GM23248 (cell line): ENCODE measurements at regions not wholly inside any gene's neighbourhood (a gene's known extent, or its start where the extent isn't known, plus 50 kb on each side); places are given as distances from the start of the nearest gene placed in this dataset.

Experiments
- DNase-seq: peaks from one replicate; pipeline ENCODE4 v3.0.0-alpha.2; 2015
- H2AFZ ChIP-seq: fragments of 200-600 bp; sonication (generic); 2 replicates; pipeline ENCODE4 v1.6.1; 2016; ENCODE audit warnings: antibody characterized with exemption
- H3F3A ChIP-seq: fragments of 200-600 bp; sonication (generic); 2 replicates; pipeline ENCODE4 v1.6.1; 2016; ENCODE audit warnings: mild to moderate bottlenecking, antibody characterized with exemption, mixed run types; ENCODE audit not compliant: insufficient read depth
- H3K27ac ChIP-seq: fragments of 200-600 bp; sonication (generic); 2 replicates; pipeline ENCODE4 v1.5.1; 2016; ENCODE audit warnings: mild to moderate bottlenecking
- H3K27me3 ChIP-seq: fragments of 200-600 bp; sonication (generic); replicated peaks from 2 replicates; pipeline ENCODE4 v1.6.1; 2016; ENCODE audit warnings: mild to moderate bottlenecking; ENCODE audit not compliant: insufficient read depth
- H3K36me3 ChIP-seq: fragments of 200-600 bp; sonication (generic); 2 replicates; pipeline ENCODE4 v1.6.1; 2016; ENCODE audit warnings: low read depth, mild to moderate bottlenecking
- H3K4me1 ChIP-seq: fragments of 200-600 bp; sonication (generic); 2 replicates; pipeline ENCODE4 v1.6.1; 2016; ENCODE audit warnings: mild to moderate bottlenecking; ENCODE audit not compliant: insufficient read depth
- H3K4me2 ChIP-seq: fragments of 200-600 bp; sonication (generic); one replicate; pipeline ENCODE4 v1.6.1; 2016; ENCODE audit warnings: mild to moderate bottlenecking; ENCODE audit not compliant: unreplicated experiment
- H3K4me3 ChIP-seq: fragments of 200-600 bp; sonication (generic); 2 replicates; pipeline ENCODE4 v1.5.1; 2016; ENCODE audit warnings: mild to moderate bottlenecking
- H3K79me2 ChIP-seq: fragments of 200-600 bp; sonication (generic); 2 replicates; pipeline ENCODE4 v1.6.1; 2016; ENCODE audit warnings: mild to moderate bottlenecking; ENCODE audit not compliant: insufficient read depth
- H3K9ac ChIP-seq: fragments of 200-600 bp; sonication (generic); 2 replicates; pipeline ENCODE4 v1.6.1; 2016; ENCODE audit warnings: mild to moderate bottlenecking
- H3K9me2 ChIP-seq: fragments of 200-600 bp; sonication (generic); 2 replicates; pipeline ENCODE4 v1.6.1; 2016; ENCODE audit warnings: mixed run types, mild to moderate bottlenecking, moderate library complexity; ENCODE audit not compliant: insufficient read depth
- H3K9me3 ChIP-seq: fragments of 200-600 bp; sonication (generic); one replicate; pipeline ENCODE4 v1.6.1; 2017; ENCODE audit warnings: low read depth
- H4K20me1 ChIP-seq: fragments of 200-600 bp; sonication (generic); 2 replicates; pipeline ENCODE4 v1.6.0; 2016; ENCODE audit not compliant: insufficient read depth
- EZH2 ChIP-seq: fragments of 200-600 bp; sonication (generic); IDR thresholded peaks from 2 replicates; pipeline ENCODE4 v1.6.1; 2018; ENCODE audit warnings: antibody characterized with exemption, mild to moderate bottlenecking; ENCODE audit not compliant: insufficient read depth, poor library complexity, severe bottlenecking
- EZH2phosphoT487 ChIP-seq: fragments of 200-600 bp; sonication (generic); IDR thresholded peaks from 2 replicates; pipeline ENCODE4 v1.6.1; 2018; ENCODE audit warnings: antibody characterized with exemption, moderate library complexity, mild to moderate bottlenecking, low read depth; ENCODE audit not compliant: insufficient read depth
- WGBS, 2 experiments: methylation state at CpG; one replicate each; pipeline ENCODE4 v1.1.6; 2015 to 2017; ENCODE audit warnings: low lambda C conversion rate in 2 of 2, low coverage in 1 of 2; ENCODE audit errors: missing lambda C conversion rate in 2 of 2; 5-methylcytosine and 5-hydroxymethylcytosine counted together
- in situ Hi-C: fragments of 300-500 bp; cut with MboI; formaldehyde crosslinking; loops from 2 replicates; pipeline ENCODE4 v1.15.0; 2020

GRCh38 chr22:22392131-22392530, 116.4 kb downstream of the ZNF280B start:
- H3K27me3 ChIP-seq, result 0 out of 2 replicates have a peak, but pooled peaks cover 16% of the 10 kb centered on the region
- H2AFZ ChIP-seq, result no peak overlapping the region
- no peak for DNase-seq
- TF ChIP-seq EZH2, result no peak
- no peak for TF ChIP-seq EZH2phosphoT487
- H4K20me1 ChIP-seq, result no peaks in the 10 kb centered on the region
- no peak overlapping the region for H3K27ac ChIP-seq
- in situ Hi-C loops, result no loop called here
- no peak overlapping the region for H3K4me3 ChIP-seq
- no peak overlapping the region for H3K9ac ChIP-seq
- no peaks in the 10 kb centered on the region; the same call in 1 of the 2 replicates for H3K4me1 ChIP-seq
- 6 to 11% methylated on average over 4 of the region's 4 CpGs for WGBS, 2 experiments
- no peaks in the 10 kb centered on the region for H3K9me3 ChIP-seq
- no peaks in the 10 kb centered on the region for H3K9me2 ChIP-seq
- no peaks in the 10 kb centered on the region for H3K36me3 ChIP-seq
- H3F3A ChIP-seq, result no peaks in the 10 kb centered on the region
- H3K79me2 ChIP-seq, result no peaks in the 10 kb centered on the region
- no peak overlapping the region for H3K4me2 ChIP-seq

GRCh38 chr22:22394591-22394990, 114.0 kb downstream of the ZNF280B start:
- Histone ChIP-seq H3K27me3 (0 out of 2 replicates have a peak, but pooled peaks cover 16% of the 10 kb centered on the region), H3K27ac (no peak overlapping the region), H3K79me2 (no peaks in the 10 kb centered on the region), H3K4me1 (peaks cover 8% of the 10 kb centered on the region), H3K9ac (no peak overlapping the region), H3K36me3 (no peaks in the 10 kb centered on the region), H3F3A (0 out of 2 replicates have a peak, but pooled peaks cover 8% of the 10 kb centered on the region), H2AFZ (no peak overlapping the region), H3K9me2 (no peaks in the 10 kb centered on the region), H3K4me3 (no peak overlapping the region), H3K4me2 (no peak overlapping the region), H4K20me1 (no peaks in the 10 kb centered on the region), H3K9me3 (no peaks in the 10 kb centered on the region)
- in situ Hi-C loops, result no loop called here
- DNase-seq, result no peak
- TF ChIP-seq EZH2phosphoT487 (no peak), EZH2 (no peak)
- WGBS, 2 experiments, result 0 to 5% methylated on average over 1 of the region's 1 CpG

- Histone ChIP-seq H2AFZ (no peak overlapping the region), H3K79me2 (no peaks in the 10 kb centered on the region), H3K9ac (no peak overlapping the region), H3F3A (0 out of 2 replicates have a peak, but pooled peaks cover 8% of the 10 kb centered on the region), H3K9me3 (no peaks in the 10 kb centered on the region), H3K4me3 (no peak overlapping the region), H3K4me2 (no peak overlapping the region), H4K20me1 (no peaks in the 10 kb centered on the region), H3K9me2 (no peaks in the 10 kb centered on the region), H3K36me3 (no peaks in the 10 kb centered on the region), H3K4me1 (peaks cover 8% of the 10 kb centered on the region), H3K27me3 (peaks cover 13% of the 10 kb centered on the region; the same call in 1 of the 2 replicates), H3K27ac (no peak overlapping the region)
- WGBS, 2 experiments, result 19 to 28% methylated on average over 3 of the region's 3 CpGs
- in situ Hi-C loops, result no loop called here
- no peak for TF ChIP-seq EZH2phosphoT487
- TF ChIP-seq EZH2, result no peak
- no peak for DNase-seq
These were observed 113.3 kb downstream of the ZNF280B start for GRCh38 chr22:22395245-22395644.

GRCh38 chr22:22396741-22397291, 111.7 kb downstream of the ZNF280B start:
- Histone ChIP-seq H3K4me1 (peaks cover 8% of the 10 kb centered on the region), H3K9me3 (no peaks in the 10 kb centered on the region), H3K36me3 (no peaks in the 10 kb centered on the region), H2AFZ (peak overlapping the region; percentile 41; the same call in 1 of the 2 replicates), H3K4me2 (no peak overlapping the region), H3K9ac (no peak overlapping the region), H3K27ac (no peak overlapping the region), H3F3A (0 out of 2 replicates have a peak, but pooled peaks cover 8% of the 10 kb centered on the region), H3K4me3 (no peak overlapping the region), H3K27me3 (peaks cover 24% of the 10 kb centered on the region; the same call in 1 of the 2 replicates), H3K79me2 (no peaks in the 10 kb centered on the region), H4K20me1 (no peaks in the 10 kb centered on the region), H3K9me2 (no peaks in the 10 kb centered on the region)
- in situ Hi-C loops, result no loop called here
- TF ChIP-seq EZH2 (no peak), EZH2phosphoT487 (no peak)
- WGBS, 2 experiments, result 58 to 63% methylated on average over 7 of the region's 7 CpGs
- no peak for DNase-seq
